DND-41 (cell line): ENCODE measurements at regions not wholly inside any gene's neighbourhood (a gene's known extent, or its start where the extent isn't known, plus 50 kb on each side); places are given as distances from the start of the nearest gene placed in this dataset.
"Not testable (repeated sequence)": the region's sequence is repeated elsewhere in the genome, so short reads cannot be mapped to it uniquely, and the experiment has no call there.

Experiments
- ATAC-seq: fragments of 200-7000 bp; cut with Tn5 transposase; 3 replicates; pipeline ENCODE4 v1.9.1; 2021; ENCODE audit warnings: low read depth; ENCODE audit not compliant: insufficient read depth
- DNase-seq: peaks from one replicate; pipeline ENCODE4 v3.0.0-alpha.2; 2020
- H2AFZ ChIP-seq: 2 replicates; pipeline ENCODE4 v1.6.0; 2012; ENCODE audit warnings: low read depth, low read length
- H3K27ac ChIP-seq: 2 replicates; pipeline ENCODE4 v1.5.1; 2012; ENCODE audit warnings: low read length, inconsistent platforms
- H3K27me3 ChIP-seq: fragments of 200-600 bp; sonication (generic); 2 replicates; pipeline ENCODE4 v1.6.0; 2012; ENCODE audit warnings: low read length, mild to moderate bottlenecking, inconsistent platforms; ENCODE audit not compliant: insufficient read depth, poor library complexity
- H3K36me3 ChIP-seq: 2 replicates; pipeline ENCODE4 v1.5.1; 2012; ENCODE audit warnings: low read length, inconsistent platforms; ENCODE audit not compliant: insufficient read depth
- H3K4me1 ChIP-seq: 2 replicates; pipeline ENCODE4 v1.5.1; 2012; ENCODE audit warnings: mild to moderate bottlenecking, low read length; ENCODE audit not compliant: insufficient read depth
- H3K4me2 ChIP-seq: 2 replicates; pipeline ENCODE4 v1.6.0; 2012; ENCODE audit warnings: mild to moderate bottlenecking, moderate library complexity, low read length, inconsistent platforms; ENCODE audit not compliant: insufficient read depth
- H3K4me3 ChIP-seq, 2 experiments: fragments of 200-600 bp in 1 of 2; shearing (Covaris generic) in 1 of 2; 2 replicates each; pipeline ENCODE4 v1.5.1; 2012 to 2016; ENCODE audit warnings: inconsistent platforms in 2 of 2, low read length in 2 of 2, mild to moderate bottlenecking in 2 of 2, low read depth in 1 of 2, moderate library complexity in 1 of 2
- H3K79me2 ChIP-seq: 2 replicates; pipeline ENCODE4 v1.6.0; 2012; ENCODE audit warnings: low read length, inconsistent platforms; ENCODE audit not compliant: insufficient read depth
- H3K9ac ChIP-seq: 2 replicates; pipeline ENCODE4 v1.6.0; 2012; ENCODE audit warnings: low read depth, mild to moderate bottlenecking, inconsistent platforms, low read length, moderate library complexity
- H3K9me3 ChIP-seq: 2 replicates; pipeline ENCODE4 v1.5.1; 2012; ENCODE audit warnings: low read length, moderate library complexity, mild to moderate bottlenecking, inconsistent platforms; ENCODE audit not compliant: insufficient read depth, severe bottlenecking
- H4K20me1 ChIP-seq: 2 replicates; pipeline ENCODE4 v1.6.0; 2012; ENCODE audit warnings: low read length; ENCODE audit not compliant: insufficient read depth
- EZH2 ChIP-seq: IDR thresholded peaks from 3 replicates; pipeline ENCODE4 v1.6.1; 2012; ENCODE audit warnings: borderline replicate concordance, low read depth, mild to moderate bottlenecking, moderate library complexity, low read length, inconsistent platforms; ENCODE audit not compliant: severe bottlenecking
- TF ChIP-seq, protein P1 (sequence below): IDR thresholded peaks from 2 replicates; pipeline ENCODE4 v1.5.1; 2012; ENCODE audit warnings: borderline replicate concordance, low read length, moderate library complexity, mild to moderate bottlenecking; ENCODE audit not compliant: poor library complexity, severe bottlenecking; ENCODE audit errors: extremely low read depth

DNA sequence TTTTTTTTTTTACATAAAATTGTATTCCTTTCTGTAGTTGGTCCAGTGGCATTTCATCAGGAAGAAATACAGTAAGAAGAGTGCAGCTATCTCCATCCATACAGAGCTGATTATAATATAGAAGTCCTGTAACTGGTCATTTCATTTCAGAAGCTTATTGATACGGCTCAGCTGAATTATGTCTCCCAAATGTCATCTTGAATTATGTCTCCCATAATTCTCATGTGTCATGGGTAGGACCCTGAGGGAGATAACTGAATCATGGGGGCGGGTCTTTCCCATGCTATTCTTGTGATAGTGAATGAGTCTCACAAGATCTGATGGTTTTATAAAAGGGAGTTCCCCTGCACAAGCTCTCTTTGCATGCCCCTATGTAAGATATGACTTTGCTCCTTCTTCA lies 492.9 kb downstream of the CHSY3 start:
- Histone ChIP-seq H3K4me1 (no peaks in the 10 kb centered on the region), H3K27me3 (no peaks in the 10 kb centered on the region), H3K4me3 (no peak overlapping the region), H3K4me2 (no peak overlapping the region), H3K79me2 (no peaks in the 10 kb centered on the region), H2AFZ (no peak overlapping the region), H3K27ac (no peak overlapping the region), H3K9ac (no peak overlapping the region), H3K9me3 (no peaks in the 10 kb centered on the region), H3K36me3 (no peaks in the 10 kb centered on the region), H4K20me1 (no peaks in the 10 kb centered on the region)
- TF ChIP-seq EZH2 = no peak
- TF ChIP-seq, protein P1, sequence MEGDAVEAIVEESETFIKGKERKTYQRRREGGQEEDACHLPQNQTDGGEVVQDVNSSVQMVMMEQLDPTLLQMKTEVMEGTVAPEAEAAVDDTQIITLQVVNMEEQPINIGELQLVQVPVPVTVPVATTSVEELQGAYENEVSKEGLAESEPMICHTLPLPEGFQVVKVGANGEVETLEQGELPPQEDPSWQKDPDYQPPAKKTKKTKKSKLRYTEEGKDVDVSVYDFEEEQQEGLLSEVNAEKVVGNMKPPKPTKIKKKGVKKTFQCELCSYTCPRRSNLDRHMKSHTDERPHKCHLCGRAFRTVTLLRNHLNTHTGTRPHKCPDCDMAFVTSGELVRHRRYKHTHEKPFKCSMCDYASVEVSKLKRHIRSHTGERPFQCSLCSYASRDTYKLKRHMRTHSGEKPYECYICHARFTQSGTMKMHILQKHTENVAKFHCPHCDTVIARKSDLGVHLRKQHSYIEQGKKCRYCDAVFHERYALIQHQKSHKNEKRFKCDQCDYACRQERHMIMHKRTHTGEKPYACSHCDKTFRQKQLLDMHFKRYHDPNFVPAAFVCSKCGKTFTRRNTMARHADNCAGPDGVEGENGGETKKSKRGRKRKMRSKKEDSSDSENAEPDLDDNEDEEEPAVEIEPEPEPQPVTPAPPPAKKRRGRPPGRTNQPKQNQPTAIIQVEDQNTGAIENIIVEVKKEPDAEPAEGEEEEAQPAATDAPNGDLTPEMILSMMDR = no peak
- DNase-seq (no peak), ATAC-seq (no peak)

DNA sequence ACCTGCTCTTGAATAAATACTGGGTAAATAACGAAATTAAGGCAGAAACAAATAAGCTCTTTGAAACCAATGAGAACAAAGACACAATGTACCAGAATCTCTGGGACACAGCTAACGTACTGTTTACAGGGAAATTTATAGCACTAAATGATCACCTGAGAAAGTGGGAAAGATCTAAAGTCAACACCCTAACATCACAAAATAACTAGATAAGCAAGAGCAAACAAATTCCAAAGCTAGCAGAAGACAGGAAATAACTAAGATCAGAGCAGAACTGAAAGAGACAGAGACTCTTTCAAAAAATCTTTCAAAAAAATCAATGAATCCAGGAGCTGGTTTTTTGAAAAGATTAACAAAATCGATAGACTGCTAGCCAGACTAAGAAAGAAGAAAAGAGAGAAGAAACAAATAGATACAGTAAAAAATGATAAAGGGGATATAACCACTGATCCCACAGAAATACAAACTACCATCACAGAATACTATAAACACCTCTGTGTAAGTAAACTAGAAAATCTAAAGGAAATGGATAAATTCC lies 487.5 kb downstream of the CHSY3 start:
- not testable (repeated sequence) for H3K79me2 ChIP-seq, H3K27ac ChIP-seq, DNase-seq, H2AFZ ChIP-seq, H3K36me3 ChIP-seq, H3K27me3 ChIP-seq, H3K4me3 ChIP-seq, H3K4me1 ChIP-seq, H3K4me2 ChIP-seq, H4K20me1 ChIP-seq, ATAC-seq, H3K9me3 ChIP-seq, H3K9ac ChIP-seq

DNA sequence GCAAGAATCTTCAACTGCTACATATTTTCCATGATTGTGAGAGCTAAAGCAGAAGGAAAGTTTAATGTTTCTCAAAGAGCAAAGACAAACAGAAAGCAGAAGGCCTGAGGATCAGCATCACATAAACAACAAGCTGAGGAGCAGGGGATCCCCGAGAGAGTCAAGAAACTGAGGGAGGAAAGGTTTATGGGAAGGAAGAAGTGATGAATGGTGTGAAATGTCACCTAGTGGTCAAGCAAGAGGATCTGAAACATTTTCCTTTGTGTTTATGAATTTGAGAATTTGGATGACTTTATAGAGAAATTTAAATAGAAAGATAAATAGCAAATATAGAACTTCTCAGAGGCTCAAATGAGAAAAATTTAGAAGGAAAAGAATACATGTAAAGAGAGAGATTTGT lies 481.9 kb downstream of the CHSY3 start:
- ATAC-seq (no peak), DNase-seq (no peak)
- no peak for TF ChIP-seq EZH2
- TF ChIP-seq, protein P1 = no peak
- no peak overlapping the region for H3K9ac ChIP-seq
- H2AFZ ChIP-seq = no peak overlapping the region
- H3K9me3 ChIP-seq = no peaks in the 10 kb centered on the region
- no peaks in the 10 kb centered on the region for H3K79me2 ChIP-seq
- H4K20me1 ChIP-seq = no peaks in the 10 kb centered on the region
- H3K4me3 ChIP-seq = no peak overlapping the region
- H3K27ac ChIP-seq = no peak overlapping the region
- no peaks in the 10 kb centered on the region for H3K4me1 ChIP-seq
- H3K27me3 ChIP-seq = no peaks in the 10 kb centered on the region
- no peak overlapping the region for H3K4me2 ChIP-seq
- H3K36me3 ChIP-seq = no peaks in the 10 kb centered on the region

DNA sequence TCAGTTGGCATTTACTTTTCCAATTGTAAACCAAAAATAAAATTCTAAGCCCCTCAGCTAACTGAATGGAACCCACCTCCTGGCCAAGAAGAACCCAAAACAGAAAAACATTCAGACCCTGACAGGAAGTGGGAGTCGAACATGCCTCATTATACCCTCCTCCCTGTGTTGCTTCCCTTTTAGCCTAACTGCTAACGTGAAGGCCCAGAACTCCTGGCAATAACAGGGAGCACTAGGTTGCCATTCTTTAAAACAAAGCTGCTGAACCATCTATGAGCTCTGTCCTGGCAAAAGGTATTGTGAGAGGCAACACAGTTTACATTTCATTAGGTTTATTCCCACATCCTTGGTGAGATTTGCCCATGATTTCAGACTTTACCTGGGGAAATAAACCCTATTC lies 481.4 kb downstream of the CHSY3 start:
- DNase-seq (no peak), ATAC-seq (no peak)
- H3K27me3 ChIP-seq = no peaks in the 10 kb centered on the region
- no peak overlapping the region for H3K4me2 ChIP-seq
- no peaks in the 10 kb centered on the region for H4K20me1 ChIP-seq
- H3K79me2 ChIP-seq = no peaks in the 10 kb centered on the region
- H3K4me3 ChIP-seq = no peak overlapping the region
- H2AFZ ChIP-seq = no peak overlapping the region
- H3K27ac ChIP-seq = no peak overlapping the region
- no peak for TF ChIP-seq EZH2
- H3K36me3 ChIP-seq = no peaks in the 10 kb centered on the region
- H3K9ac ChIP-seq = no peak overlapping the region
- H3K9me3 ChIP-seq = no peaks in the 10 kb centered on the region
- no peaks in the 10 kb centered on the region for H3K4me1 ChIP-seq
